ENCODE measurements at regions not wholly inside any gene's neighbourhood (a gene's known extent, or its start where the extent isn't known, plus 50 kb on each side); places are given as distances from the start of the nearest gene placed in this dataset.

GRCh38 chr2:18643326-18644114, 54.2 kb upstream of the NT5C1B start:
- TF ChIP-seq, protein P1, sequence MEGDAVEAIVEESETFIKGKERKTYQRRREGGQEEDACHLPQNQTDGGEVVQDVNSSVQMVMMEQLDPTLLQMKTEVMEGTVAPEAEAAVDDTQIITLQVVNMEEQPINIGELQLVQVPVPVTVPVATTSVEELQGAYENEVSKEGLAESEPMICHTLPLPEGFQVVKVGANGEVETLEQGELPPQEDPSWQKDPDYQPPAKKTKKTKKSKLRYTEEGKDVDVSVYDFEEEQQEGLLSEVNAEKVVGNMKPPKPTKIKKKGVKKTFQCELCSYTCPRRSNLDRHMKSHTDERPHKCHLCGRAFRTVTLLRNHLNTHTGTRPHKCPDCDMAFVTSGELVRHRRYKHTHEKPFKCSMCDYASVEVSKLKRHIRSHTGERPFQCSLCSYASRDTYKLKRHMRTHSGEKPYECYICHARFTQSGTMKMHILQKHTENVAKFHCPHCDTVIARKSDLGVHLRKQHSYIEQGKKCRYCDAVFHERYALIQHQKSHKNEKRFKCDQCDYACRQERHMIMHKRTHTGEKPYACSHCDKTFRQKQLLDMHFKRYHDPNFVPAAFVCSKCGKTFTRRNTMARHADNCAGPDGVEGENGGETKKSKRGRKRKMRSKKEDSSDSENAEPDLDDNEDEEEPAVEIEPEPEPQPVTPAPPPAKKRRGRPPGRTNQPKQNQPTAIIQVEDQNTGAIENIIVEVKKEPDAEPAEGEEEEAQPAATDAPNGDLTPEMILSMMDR (IDR thresholded peaks at IDR 0.05; ENCODE audit: low read depth, low read length): no peak
- TF ChIP-seq EZH2phosphoT487 (IDR thresholded peaks at IDR 0.05; ENCODE audit: low read depth): no peak
